Mesodermal cell (in vitro differentiated cells): ENCODE measurements at regions not wholly inside any gene's neighbourhood (a gene's known extent, or its start where the extent isn't known, plus 50 kb on each side); places are given as distances from the start of the nearest gene placed in this dataset.

Experiments used
- H3K27ac ChIP-seq: 2 replicates; pipeline ENCODE4 v1.7.0; 2013; ENCODE audit warnings: mild to moderate bottlenecking, low read depth, low read length, moderate library complexity; ENCODE audit not compliant: severe bottlenecking
- H3K36me3 ChIP-seq: 2 replicates; pipeline ENCODE4 v1.7.1; 2013; ENCODE audit warnings: mild to moderate bottlenecking, low read length, moderate library complexity; ENCODE audit not compliant: control insufficient read depth, insufficient read depth
- H3K4me1 ChIP-seq: one replicate; pipeline ENCODE4 v1.7.1; 2013; ENCODE audit warnings: mild to moderate bottlenecking, low read length; ENCODE audit not compliant: insufficient read depth, control insufficient read depth, poor library complexity, severe bottlenecking
- H3K4me3 ChIP-seq: 2 replicates; pipeline ENCODE4 v1.7.0; 2013; ENCODE audit warnings: low read length, control low read depth, mild to moderate bottlenecking; ENCODE audit not compliant: insufficient read depth, poor library complexity, severe bottlenecking; ENCODE audit errors: extremely low read depth
- H3K9me3 ChIP-seq: 2 replicates; pipeline ENCODE4 v1.7.1; 2013; ENCODE audit warnings: mild to moderate bottlenecking, low read length, moderate library complexity; ENCODE audit not compliant: control insufficient read depth
- WGBS, 2 experiments: methylation state at CpG; one replicate each; pipeline ENCODE4 v1.1.5; 2013; ENCODE audit warnings: missing lambda C conversion rate in 2 of 2; ENCODE audit not compliant: insufficient coverage in 2 of 2; 5-methylcytosine and 5-hydroxymethylcytosine counted together

GRCh38 chr5:85168474-85168873, 783.8 kb upstream of the EDIL3 start:
- no peak overlapping the region for H3K4me3 ChIP-seq
- no peak overlapping the region for H3K27ac ChIP-seq
- no peaks in the 10 kb centered on the region for H3K4me1 ChIP-seq
- no peaks in the 10 kb centered on the region for H3K36me3 ChIP-seq
- no CpG with 5 or more reads among the region's 1 CpG for WGBS, 2 experiments
- no peaks in the 10 kb centered on the region for H3K9me3 ChIP-seq

DNA sequence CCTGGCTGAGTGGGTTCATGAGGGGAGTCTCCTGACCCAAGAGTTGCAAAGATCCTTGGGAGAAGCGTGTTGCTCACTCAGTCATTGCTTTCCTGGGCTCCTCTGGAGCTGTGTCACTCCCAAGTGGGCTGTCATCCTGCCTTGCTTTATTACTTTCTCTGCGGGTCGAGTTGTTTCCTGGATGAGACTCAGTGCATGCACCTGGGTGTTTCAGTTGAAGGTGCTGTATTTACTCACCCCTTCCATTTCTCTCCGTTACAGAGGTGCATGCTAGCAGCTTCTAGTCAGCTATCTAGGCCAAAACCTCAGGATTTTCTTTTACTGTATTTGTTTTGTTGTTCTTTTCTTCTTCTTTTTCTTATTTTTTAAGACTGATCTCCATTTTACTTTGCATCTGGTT, 785.5 kb upstream of the EDIL3 start:
- Histone ChIP-seq H3K27ac (no peak overlapping the region), H3K36me3 (no peaks in the 10 kb centered on the region), H3K9me3 (no peaks in the 10 kb centered on the region), H3K4me3 (no peak overlapping the region), H3K4me1 (no peaks in the 10 kb centered on the region)
- 88 to 100% methylated on average over 1 of the region's 4 CpGs for WGBS, 2 experiments

DNA sequence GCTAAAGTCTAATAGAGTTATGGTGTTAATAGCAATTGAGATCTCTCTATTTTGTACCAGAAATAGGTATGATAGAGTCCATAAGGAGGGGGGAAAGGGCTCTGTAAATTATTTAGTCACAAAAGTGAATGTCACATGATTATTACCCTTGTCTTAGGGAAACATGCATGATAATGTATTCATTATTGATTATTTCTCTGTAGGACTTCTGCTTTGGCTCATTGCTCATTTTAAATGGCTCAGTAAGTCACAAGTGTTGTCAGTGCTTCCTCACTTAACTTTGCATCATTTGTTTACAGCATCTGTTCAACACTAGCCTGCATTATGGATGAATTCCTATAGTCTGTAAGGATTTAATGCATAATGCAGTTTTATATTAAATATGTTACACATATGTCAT, 788.8 kb upstream of the EDIL3 start:
- Histone ChIP-seq H3K4me3 (no peak overlapping the region), H3K27ac (no peak overlapping the region), H3K36me3 (no peaks in the 10 kb centered on the region), H3K9me3 (no peaks in the 10 kb centered on the region), H3K4me1 (no peaks in the 10 kb centered on the region)

DNA sequence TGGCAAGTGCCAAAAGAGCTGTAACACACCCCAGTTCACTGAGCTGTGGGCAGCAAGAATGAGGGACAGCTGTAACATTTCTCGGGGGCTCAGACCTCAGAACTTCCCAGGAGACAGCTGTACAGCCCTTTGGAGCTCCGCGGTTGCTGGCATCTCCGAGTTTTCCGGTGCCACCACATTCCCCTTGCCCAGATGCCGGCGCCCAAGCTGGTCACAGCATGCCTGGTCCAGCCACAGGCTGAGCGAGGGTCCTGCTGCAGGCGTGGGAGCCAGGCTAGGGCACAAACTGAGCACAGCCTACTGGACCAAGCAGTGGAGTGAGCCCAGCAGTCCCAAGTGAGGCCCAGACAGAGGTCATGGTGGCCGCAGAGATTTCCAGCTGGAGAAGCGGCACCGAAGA, 797.7 kb upstream of the EDIL3 start:
- H3K9me3 ChIP-seq = no peaks in the 10 kb centered on the region
- 86 to 96% methylated on average over 9 of the region's 12 CpGs for WGBS, 2 experiments

DNA sequence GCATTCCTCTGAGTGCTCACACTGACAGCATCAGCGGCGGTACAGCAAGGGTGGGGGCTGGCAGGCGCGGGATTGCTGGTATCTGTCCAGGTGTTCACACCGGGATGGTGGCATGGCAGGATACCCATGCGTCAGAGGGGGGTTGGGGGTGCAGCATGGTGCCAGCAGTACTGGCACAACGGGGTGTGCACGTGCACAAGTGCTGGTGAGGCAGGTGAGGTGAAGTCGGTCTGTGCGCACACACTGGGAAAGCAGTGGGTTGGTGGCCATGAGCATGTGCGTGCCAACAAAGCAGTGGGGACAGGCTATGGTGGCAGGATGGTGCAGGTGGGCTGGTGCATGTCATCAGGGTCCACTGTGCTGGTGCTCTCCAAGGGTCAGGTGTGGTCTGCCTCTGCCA, 819.6 kb upstream of the EDIL3 start:
- no peaks in the 10 kb centered on the region for H3K4me1 ChIP-seq
- no peaks in the 10 kb centered on the region for H3K9me3 ChIP-seq
- no peak overlapping the region for H3K4me3 ChIP-seq
- H3K27ac ChIP-seq = no peak overlapping the region
- 92 to 94% methylated on average over 6 to 7 of the region's 11 CpGs for WGBS, 2 experiments
- no peaks in the 10 kb centered on the region for H3K36me3 ChIP-seq

More for the DNA sequence above, 797.7 kb upstream of the EDIL3 start:
- no peaks in the 10 kb centered on the region for H3K36me3 ChIP-seq
- H3K27ac ChIP-seq = no peak overlapping the region
- H3K4me1 ChIP-seq = no peaks in the 10 kb centered on the region
- no peak overlapping the region for H3K4me3 ChIP-seq

DNA sequence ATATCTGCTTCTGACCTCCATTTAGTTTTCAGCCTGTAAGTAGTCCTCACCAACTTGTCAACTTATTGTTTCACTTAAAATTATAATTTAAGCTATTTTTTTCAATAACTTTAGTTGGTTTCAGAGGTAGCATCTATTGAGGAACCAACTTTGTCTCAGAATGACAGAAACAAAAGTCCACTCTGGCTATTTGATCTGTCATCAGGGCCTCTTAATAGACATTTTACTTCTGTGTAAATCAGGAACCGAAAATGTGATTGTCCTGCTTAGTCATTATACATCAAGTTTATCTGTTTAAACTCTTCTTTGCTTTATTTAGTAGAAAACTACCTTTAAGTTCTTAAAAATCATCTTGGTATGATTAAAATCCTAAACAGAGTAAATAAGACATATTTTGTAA, 820.8 kb upstream of the EDIL3 start:
- Histone ChIP-seq H3K4me1 (no peaks in the 10 kb centered on the region), H3K4me3 (no peak overlapping the region), H3K9me3 (no peaks in the 10 kb centered on the region), H3K36me3 (no peaks in the 10 kb centered on the region), H3K27ac (no peak overlapping the region)
- WGBS, 2 experiments = no CpG with 5 or more reads among the region's 1 CpG

DNA sequence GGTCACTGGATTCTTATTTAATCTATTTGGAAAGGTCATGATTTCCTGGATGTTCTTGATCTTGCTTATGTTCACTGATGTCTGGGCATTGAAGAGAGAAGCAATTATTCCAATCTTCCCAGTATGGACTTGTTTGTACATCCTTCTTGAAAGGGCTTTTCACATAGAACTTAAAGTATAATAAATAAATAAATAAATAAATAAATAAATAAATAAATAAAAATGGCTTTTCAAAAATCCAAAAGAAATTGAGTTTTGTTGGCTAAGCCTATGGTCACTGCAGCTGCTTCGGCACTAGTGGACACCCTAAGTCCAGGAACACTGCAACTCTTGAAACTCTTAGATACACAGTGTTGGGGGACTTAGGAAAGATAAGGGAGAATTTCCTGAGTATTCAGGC, 840.7 kb upstream of the EDIL3 start:
- no peaks in the 10 kb centered on the region for H3K9me3 ChIP-seq
- WGBS, 2 experiments = 100% methylated on average over 1 of the region's 1 CpG

DNA sequence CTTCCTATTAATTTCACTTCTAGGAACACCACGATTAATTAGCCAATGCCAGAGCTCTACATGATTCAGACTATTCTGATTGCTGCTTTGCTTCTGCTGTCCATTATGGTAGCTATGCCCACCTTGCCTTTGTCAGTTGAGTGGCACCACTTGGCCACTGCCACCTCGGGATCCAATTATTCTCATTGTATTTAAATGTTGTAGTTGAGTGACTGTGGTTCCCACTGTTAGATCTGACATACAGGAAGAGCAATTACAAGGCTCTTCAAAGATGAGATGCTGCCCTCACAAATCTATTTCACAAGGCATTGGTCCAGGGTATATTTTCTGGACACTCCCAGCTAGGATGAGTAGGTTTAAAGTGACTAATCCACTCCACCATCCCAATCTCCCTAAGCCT, 864.5 kb upstream of the EDIL3 start:
- Histone ChIP-seq H3K36me3 (no peaks in the 10 kb centered on the region), H3K4me1 (no peaks in the 10 kb centered on the region), H3K9me3 (peaks cover 3% of the 10 kb centered on the region), H3K27ac (no peak overlapping the region), H3K4me3 (no peak overlapping the region)
- WGBS, 2 experiments = 100% methylated on average over 1 of the region's 2 CpGs; no CpG with 5 or more reads in 1 of the 2 experiments

More for the DNA sequence above, 840.7 kb upstream of the EDIL3 start:
- H3K27ac ChIP-seq = no peak overlapping the region
- H3K4me1 ChIP-seq = no peaks in the 10 kb centered on the region
- H3K36me3 ChIP-seq = no peaks in the 10 kb centered on the region
- H3K4me3 ChIP-seq = no peak overlapping the region

DNA sequence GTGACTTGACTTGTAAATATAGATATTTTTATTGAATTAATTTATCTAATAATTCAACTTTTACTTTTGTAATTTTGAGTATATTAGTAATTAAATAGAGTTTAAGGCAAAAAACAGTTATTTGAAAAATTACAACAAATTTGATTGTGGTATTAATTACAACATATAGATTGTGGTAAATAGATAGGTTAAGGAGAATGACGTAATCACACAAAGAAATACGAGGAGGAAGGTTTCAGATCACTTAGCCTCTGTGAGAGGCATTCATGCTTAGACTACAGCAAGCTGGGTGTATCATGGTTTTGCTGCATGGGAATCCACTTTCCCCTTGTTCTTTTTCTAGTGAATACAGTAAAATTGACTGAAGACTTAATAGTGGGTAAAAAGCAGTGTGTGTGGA, 878.4 kb upstream of the EDIL3 start:
- Histone ChIP-seq H3K36me3 (no peaks in the 10 kb centered on the region), H3K9me3 (no peaks in the 10 kb centered on the region), H3K4me3 (no peak overlapping the region), H3K27ac (no peak overlapping the region), H3K4me1 (no peaks in the 10 kb centered on the region)
- 66 to 100% methylated on average over 2 of the region's 2 CpGs for WGBS, 2 experiments

DNA sequence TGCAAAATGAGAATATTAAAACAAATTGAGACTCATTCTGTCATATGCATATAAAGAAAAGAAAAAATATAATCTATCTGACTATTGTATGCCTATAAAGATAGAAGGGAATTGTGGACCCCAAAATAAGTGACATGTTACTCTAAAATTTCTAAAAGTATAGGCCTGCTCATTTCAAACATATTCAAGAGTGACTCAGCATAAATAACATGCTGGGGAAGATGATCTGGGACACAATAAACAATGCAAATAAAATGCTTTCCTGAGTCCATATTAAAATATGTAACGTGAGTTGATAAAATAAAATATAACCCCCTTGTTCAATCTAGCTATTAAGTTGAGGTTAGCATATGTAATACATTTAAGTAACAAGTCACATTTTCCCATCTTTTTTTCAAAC, 882.0 kb upstream of the EDIL3 start:
- no peaks in the 10 kb centered on the region for H3K4me1 ChIP-seq
- no peaks in the 10 kb centered on the region for H3K9me3 ChIP-seq
- no CpG with 5 or more reads among the region's 1 CpG for WGBS, 2 experiments
- H3K36me3 ChIP-seq = no peaks in the 10 kb centered on the region
- H3K4me3 ChIP-seq = no peak overlapping the region
- H3K27ac ChIP-seq = no peak overlapping the region

- no peak overlapping the region for H3K4me3 ChIP-seq
- H3K4me1 ChIP-seq = no peaks in the 10 kb centered on the region
- H3K36me3 ChIP-seq = no peaks in the 10 kb centered on the region
- WGBS, 2 experiments = 67% methylated on average over 1 of the region's 2 CpGs; no CpG with 5 or more reads in 1 of the 2 experiments
- H3K27ac ChIP-seq = no peak overlapping the region
- no peaks in the 10 kb centered on the region for H3K9me3 ChIP-seq
Observed at GRCh38 chr5:85268194-85268593, 883.5 kb upstream of the EDIL3 start.

DNA sequence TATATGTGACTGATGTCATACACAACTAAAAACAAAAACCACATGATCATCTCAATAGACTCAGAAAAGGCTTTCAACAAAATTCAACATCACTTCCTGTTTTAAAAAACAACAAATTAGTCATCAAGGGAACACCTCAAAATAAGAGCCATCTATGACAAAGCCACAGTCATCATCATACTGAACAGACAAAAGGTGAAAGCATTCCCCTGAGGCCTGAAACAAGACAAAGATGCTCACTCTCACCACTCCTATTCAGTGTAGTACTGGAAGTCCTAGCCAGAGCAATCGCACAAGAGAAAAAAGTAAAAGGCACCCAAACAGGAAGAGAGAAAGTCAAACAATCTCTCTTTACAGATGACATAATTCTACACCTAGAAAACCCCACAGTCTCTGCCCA, 893.5 kb upstream of the EDIL3 start:
- H3K27ac ChIP-seq = no peak overlapping the region
- 83% methylated on average over 1 of the region's 1 CpG; no CpG with 5 or more reads in 1 of the 2 experiments for WGBS, 2 experiments
- H3K9me3 ChIP-seq = no peaks in the 10 kb centered on the region
- H3K36me3 ChIP-seq = no peaks in the 10 kb centered on the region
- no peak overlapping the region for H3K4me3 ChIP-seq
- no peaks in the 10 kb centered on the region for H3K4me1 ChIP-seq
